ENCODE measurements at regions not wholly inside any gene's neighbourhood (a gene's known extent, or its start where the extent isn't known, plus 50 kb on each side); places are given as distances from the start of the nearest gene placed in this dataset.

- Histone ChIP-seq H3K4me1 (peaks cover 0 to 13% (median 0%) of the 10 kb centered on the region in 4 donors), H3K4me3 (no peak overlapping the region), H3K27me3 (no peaks in the 10 kb centered on the region), H3K36me3 (no peaks in the 10 kb centered on the region), H3K9me3 (no peaks in the 10 kb centered on the region), H3K27ac (no peak overlapping the region)
- no peak for TF ChIP-seq CTCF (IDR thresholded peaks at IDR 0.05)
- intact Hi-C loops (cut with DNase I; ENCODE audit: low total_unique reads) = no loop called here
- DNase-seq = no peak
Observed at GRCh38 chr2:23269747-23270146, 115.2 kb upstream of the KLHL29 start.

GRCh38 chr2:23270810-23271209 lies 114.2 kb upstream of the KLHL29 start:
- Histone ChIP-seq H3K4me1 (peaks cover 0 to 13% (median 0%) of the 10 kb centered on the region in 4 donors), H3K27ac (no peak overlapping the region), H3K36me3 (no peaks in the 10 kb centered on the region), H3K27me3 (no peaks in the 10 kb centered on the region), H3K4me3 (no peak overlapping the region), H3K9me3 (no peaks in the 10 kb centered on the region)
- DNase-seq = no peak
- TF ChIP-seq CTCF (IDR thresholded peaks at IDR 0.05) = no peak
- intact Hi-C loops (cut with DNase I; ENCODE audit: low total_unique reads) = no loop called here

DNA sequence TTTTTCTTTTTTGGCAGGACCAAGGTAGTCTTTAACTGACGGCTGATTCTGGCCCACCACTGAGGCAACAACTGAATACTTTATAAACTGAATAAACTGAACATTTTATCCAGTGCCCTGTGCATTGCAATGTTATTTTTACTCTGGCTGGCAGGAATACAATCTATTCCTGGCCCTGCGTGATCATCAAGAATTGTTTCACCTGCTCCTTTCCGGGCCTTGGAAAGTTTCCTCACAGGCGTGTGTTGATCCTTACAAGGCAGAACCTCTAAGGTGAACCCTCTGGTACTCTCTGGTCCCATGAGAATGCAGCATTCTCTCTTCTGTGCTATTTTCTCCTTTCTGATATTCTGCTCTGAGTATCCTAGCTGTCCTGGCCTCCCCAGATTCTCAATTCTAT lies 113.7 kb upstream of the KLHL29 start:
- Histone ChIP-seq H3K9me3 (no peaks in the 10 kb centered on the region), H3K27me3 (no peaks in the 10 kb centered on the region), H3K36me3 (no peaks in the 10 kb centered on the region), H3K4me3 (no peak overlapping the region), H3K4me1 (peaks cover 0 to 13% (median 0%) of the 10 kb centered on the region in 4 donors), H3K27ac (no peak overlapping the region)
- TF ChIP-seq CTCF (IDR thresholded peaks at IDR 0.05) = no peak
- intact Hi-C loops (cut with DNase I; ENCODE audit: low total_unique reads) = no loop called here
- no peak for DNase-seq

DNA sequence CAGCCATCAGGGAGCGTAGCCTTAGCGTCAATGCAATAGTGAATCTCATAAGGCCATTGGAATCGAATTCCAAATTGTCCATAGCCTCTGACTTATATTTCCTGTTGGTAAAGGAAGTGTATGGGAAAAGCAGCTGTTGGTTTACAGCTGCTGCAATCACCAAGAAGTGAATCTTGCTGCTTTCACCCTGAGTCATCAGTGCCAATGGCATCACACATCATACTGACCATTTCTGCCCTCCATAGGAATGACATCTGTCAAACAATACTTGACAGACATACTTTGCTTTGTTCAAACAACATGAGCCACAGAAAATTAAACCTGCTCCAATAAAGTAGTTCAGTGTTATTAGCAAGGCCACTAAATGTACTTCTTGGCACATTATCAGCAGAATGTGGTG lies 111.2 kb upstream of the KLHL29 start:
- no peak for TF ChIP-seq CTCF (IDR thresholded peaks at IDR 0.05)
- Histone ChIP-seq H3K27ac (no peak overlapping the region), H3K27me3 (no peaks in the 10 kb centered on the region), H3K36me3 (no peaks in the 10 kb centered on the region), H3K4me3 (no peak overlapping the region), H3K4me1 (peaks cover 0 to 13% (median 0%) of the 10 kb centered on the region in 4 donors), H3K9me3 (no peaks in the 10 kb centered on the region)
- no peak for DNase-seq
- intact Hi-C loops (cut with DNase I; ENCODE audit: low total_unique reads) = no loop called here

GRCh38 chr2:23280401-23280800 lies 104.6 kb upstream of the KLHL29 start:
- Histone ChIP-seq H3K27ac (no peak overlapping the region), H3K36me3 (no peaks in the 10 kb centered on the region), H3K4me3 (no peak overlapping the region), H3K27me3 (no peaks in the 10 kb centered on the region), H3K9me3 (no peaks in the 10 kb centered on the region), H3K4me1 (peaks cover 0 to 3% (median 0%) of the 10 kb centered on the region in 4 donors)
- intact Hi-C loops (cut with DNase I; ENCODE audit: low total_unique reads) = no loop called here
- no peak for DNase-seq
- no peak for TF ChIP-seq CTCF (IDR thresholded peaks at IDR 0.05)

DNA sequence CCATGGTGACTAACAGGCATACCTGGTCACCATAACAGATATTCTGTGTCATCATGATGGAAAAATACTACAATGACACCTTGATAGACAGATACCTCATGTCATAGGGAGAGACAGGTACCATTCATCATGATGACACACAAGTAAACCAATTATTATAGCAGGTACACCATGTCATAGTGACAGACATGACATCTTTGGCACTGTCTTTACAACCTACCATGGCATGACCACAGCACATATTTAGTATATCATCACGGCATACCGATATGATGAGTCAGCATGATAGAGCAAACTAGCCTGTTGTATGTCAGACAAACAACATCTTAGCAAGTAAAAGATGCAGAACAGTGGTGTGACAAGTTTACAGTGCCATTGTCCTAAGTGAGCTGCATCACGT lies 101.3 kb upstream of the KLHL29 start:
- Histone ChIP-seq H3K9me3 (no peaks in the 10 kb centered on the region), H3K4me1 (peaks cover 0 to 28% (median 21%) of the 10 kb centered on the region in 4 donors), H3K27me3 (no peaks in the 10 kb centered on the region), H3K4me3 (no peak overlapping the region), H3K36me3 (no peaks in the 10 kb centered on the region), H3K27ac (no peak overlapping the region)
- intact Hi-C loops (cut with DNase I; ENCODE audit: low total_unique reads) = no loop called here
- no peak for DNase-seq
- no peak for TF ChIP-seq CTCF (IDR thresholded peaks at IDR 0.05)
